AG04449 (cell line): ENCODE measurements at regions not wholly inside any gene's neighbourhood (a gene's known extent, or its start where the extent isn't known, plus 50 kb on each side); places are given as distances from the start of the nearest gene placed in this dataset.

Source experiments
- CTCF ChIA-PET: fragments of 350-600 bp; formaldehyde crosslinking; extraction: SDS; loops from one replicate; lab custom pipeline; 2021; ENCODE audit warnings: antibody characterized with exemption; lab: Yijun Ruan, JAX
- POLR2A ChIA-PET: fragments of 400-600, 350-600 bp; formaldehyde crosslinking; extraction: SDS; loops from one replicate; lab custom pipeline; 2020; ENCODE audit warnings: antibody characterized with exemption, inconsistent platforms; lab: Yijun Ruan, JAX
- DNase-seq: peaks from one replicate; pipeline ENCODE4 v3.0.0-alpha.2; 2010; ENCODE audit warnings: low read depth, low spot score
- H3K4me3 ChIP-seq: 2 replicates; pipeline ENCODE4 v1.5.1; 2011; ENCODE audit warnings: low read depth, mild to moderate bottlenecking, control low read depth, low read length
- CTCF ChIP-seq: IDR thresholded peaks from one replicate; pipeline ENCODE4 v1.5.1; 2011; ENCODE audit warnings: mild to moderate bottlenecking, moderate library complexity, low read length, control low read depth, inconsistent platforms; ENCODE audit not compliant: insufficient read depth; ENCODE audit errors: missing control alignments

GRCh38 chr12:77477907-77478533, 352.7 kb upstream of the NAV3 start:
- H3K4me3 ChIP-seq: no peak overlapping the region
- POLR2A ChIA-PET: no interaction called here
- no peak for DNase-seq
- no peak for TF ChIP-seq CTCF
- CTCF ChIA-PET: no interaction called here

- no peak for DNase-seq
- ChIA-PET CTCF (interaction anchor here (2.1 kb wide), 1 partner anchor 214 kb away, joined by 5 read pairs; no protein-coding TSS in a partner anchor), POLR2A (no interaction called here)
- no peak for TF ChIP-seq CTCF
- no peak overlapping the region for H3K4me3 ChIP-seq
These were observed 358.9 kb upstream of the NAV3 start for GRCh38 chr12:77471801-77472200.

- CTCF ChIA-PET: interaction anchor here (2.1 kb wide), 1 partner anchor 216 kb away, joined by 5 read pairs; no protein-coding TSS in a partner anchor
- no peak for TF ChIP-seq CTCF
- POLR2A ChIA-PET: no interaction called here
- H3K4me3 ChIP-seq: no peak overlapping the region
- DNase-seq: no peak
These were observed 360.9 kb upstream of the NAV3 start for GRCh38 chr12:77469578-77470333.

- CTCF ChIA-PET: no interaction called here
- H3K4me3 ChIP-seq: no peak overlapping the region
- DNase-seq: no peak
- TF ChIP-seq CTCF: no peak
- POLR2A ChIA-PET: no interaction called here
These were observed 377.3 kb upstream of the E2F7 start for GRCh38 chr12:77442633-77443032.

GRCh38 chr12:77439749-77440148, 374.4 kb upstream of the E2F7 start:
- TF ChIP-seq CTCF: no peak
- POLR2A ChIA-PET: no interaction called here
- H3K4me3 ChIP-seq: no peak overlapping the region
- CTCF ChIA-PET: interaction anchor here (0.9 kb wide), 1 partner anchor 486 kb away, joined by 4 read pairs; no protein-coding TSS in a partner anchor
- no peak for DNase-seq

GRCh38 chr12:77438644-77439043, 373.3 kb upstream of the E2F7 start:
- ChIA-PET CTCF (interaction anchor here (1.4 kb wide), 1 partner anchor 24 kb away, joined by 4 read pairs; no protein-coding TSS in a partner anchor), POLR2A (no interaction called here)
- no peak for TF ChIP-seq CTCF
- no peak overlapping the region for H3K4me3 ChIP-seq
- no peak for DNase-seq
